Neural progenitor cell (in vitro differentiated cells): ENCODE measurements at regions not wholly inside any gene's neighbourhood (a gene's known extent, or its start where the extent isn't known, plus 50 kb on each side); places are given as distances from the start of the nearest gene placed in this dataset. TPM values are rescaled to one million over a fixed set of nuclear protein-coding genes. Genes with fewer than 3 reads are reported as not detected.

Source experiments
- microRNA-seq: library from miRNA; unstranded; fragments of <30 nt; microRNA quantifications from one replicate; pipeline ENCODE4, GENCODE V29; 2016
- small RNA-seq: library from RNA; depleted of rRNA; stranded (forward); fragments of <200 nt; gene quantifications from one replicate; pipeline ENCODE3, GENCODE V24; 2015

Small RNA genes lying in the stretch of these regions (microRNA-seq; reads per million reads assigned to microRNA genes)
- not detected for gene MIR3683

Small RNA genes lying in the stretch of these regions (small RNA-seq; reads per million reads assigned to genes)
- gene AC079804.2 (not detected), gene MIR3683 (not detected), gene RF00019 (not detected)
